GM10248 (cell line): ENCODE measurements at regions not wholly inside any gene's neighbourhood (a gene's known extent, or its start where the extent isn't known, plus 50 kb on each side); places are given as distances from the start of the nearest gene placed in this dataset.
"Not testable (repeated sequence)": the region's sequence is repeated elsewhere in the genome, so short reads cannot be mapped to it uniquely, and the experiment has no call there.

Experiments used
- CTCF ChIA-PET: fragments of 300-600 bp; sonication (Branson Sonifier 250); formaldehyde crosslinking; extraction: SDS; loops from one replicate; lab custom pipeline; 2021; ENCODE audit warnings: antibody characterized with exemption; lab: Yijun Ruan, JAX
- POLR2A ChIA-PET: fragments of 350-650 bp; sonication (Branson Sonifier 250); formaldehyde crosslinking; extraction: SDS; loops from one replicate; lab custom pipeline; 2020; ENCODE audit warnings: antibody characterized with exemption; lab: Yijun Ruan, JAX
- DNase-seq: peaks from one replicate; pipeline ENCODE4 v3.0.0; 2012; ENCODE audit errors: extremely low spot score
- CTCF ChIP-seq: IDR thresholded peaks from 2 replicates; pipeline ENCODE4 v1.5.1; 2012; ENCODE audit warnings: mild to moderate bottlenecking, low read depth; ENCODE audit errors: extremely low read depth, missing control alignments, control extremely low read depth

- DNase-seq: no peak
- TF ChIP-seq CTCF: no peak
- ChIA-PET CTCF (no interaction called here), POLR2A (no interaction called here)
Measured at GRCh38 chr2:142734231-142734630, 143.2 kb upstream of the KYNU start.

- CTCF ChIA-PET, POLR2A ChIA-PET, DNase-seq: not testable (repeated sequence)
Measured at GRCh38 chr2:142729814-142730213, 147.7 kb upstream of the KYNU start.

GRCh38 chr2:142727821-142728478 lies 149.5 kb upstream of the KYNU start:
- CTCF ChIA-PET, DNase-seq, POLR2A ChIA-PET: not testable (repeated sequence)

GRCh38 chr2:142725386-142725785 lies 152.1 kb upstream of the KYNU start:
- CTCF ChIA-PET: interaction anchor here (0.8 to 1.4 kb wide), 2 partner anchors 8 to 15 kb away, joined by 3 read pairs; no protein-coding TSS in a partner anchor
- POLR2A ChIA-PET: no interaction called here
- no peak for DNase-seq
- no peak for TF ChIP-seq CTCF

- DNase-seq: no peak
- POLR2A ChIA-PET: no interaction called here
- CTCF ChIA-PET: no interaction called here
- TF ChIP-seq CTCF: no peak
Measured at GRCh38 chr2:142724713-142725349, 152.6 kb upstream of the KYNU start.

GRCh38 chr2:142724186-142724585 lies 153.3 kb upstream of the KYNU start:
- ChIA-PET POLR2A (no interaction called here), CTCF (no interaction called here)
- no peak for DNase-seq
- TF ChIP-seq CTCF: no peak

GRCh38 chr2:142723236-142723635 lies 154.2 kb upstream of the KYNU start:
- no peak for DNase-seq
- no peak for TF ChIP-seq CTCF
- POLR2A ChIA-PET: no interaction called here
- CTCF ChIA-PET: no interaction called here
